K562 (cell line): ENCODE measurements at regions not wholly inside any gene's neighbourhood (a gene's known extent, or its start where the extent isn't known, plus 50 kb on each side); places are given as distances from the start of the nearest gene placed in this dataset.

Source experiments
- ATAC-seq: fragments of 200-7000 bp; cut with Tn5 transposase; 3 replicates; pipeline ENCODE4 v1.9.1; 2020; ENCODE audit warnings: moderate library complexity
- BruUV-seq: library from RNA; stranded (reverse); fragments of 400-500 nt; replicated peaks from 2 replicates; lab custom pipeline; 2021; lab: Mats Ljungman, UMichigan
- CTCF ChIA-PET: fragments of 300-600 bp; formaldehyde crosslinking; extraction: SDS; loops from one replicate; lab custom pipeline; 2021; ENCODE audit warnings: low intra/inter-chr PET ratio; lab: Yijun Ruan, JAX
- POLR2A ChIA-PET: fragments of 300-600, 350-650 bp; sonication (Branson Sonifier 250); formaldehyde crosslinking; extraction: SDS; loops from one replicate; lab custom pipeline; 2021; ENCODE audit warnings: antibody characterized with exemption, inconsistent platforms; lab: Yijun Ruan, JAX
- DNase-seq, 4 experiments: peaks; one replicate each; pipeline versions ENCODE4 v3.0.0 to v3.0.0-alpha.2; 2011 to 2018; ENCODE audit warnings: low spot score in 3 of 4, mixed read lengths in 3 of 4; ENCODE audit errors: extremely low read depth in 1 of 4
- FAIRE-seq: peaks from 2 replicates; lab custom pipeline; 2011; peaks lifted over from hg19 to GRCh38; lab: Jason Lieb, UNC
- H2AFZ ChIP-seq: 2 replicates; pipeline ENCODE4 v1.6.0; 2011; ENCODE audit warnings: low read depth, low read length, control low read depth, inconsistent platforms
- H3K27ac ChIP-seq: fragments of 200-600 bp; 3 replicates; pipeline ENCODE4 v1.8.0; 2011; ENCODE audit warnings: low read depth, mild to moderate bottlenecking, control low read depth, inconsistent platforms, low read length, moderate library complexity, mixed read lengths; ENCODE audit errors: extremely low read depth
- H3K27me3 ChIP-seq, 2 experiments: fragments of 300-600 bp in 1 of 2; 2 replicates in 1 of 2; 3 replicates in 1 of 2; pipeline versions ENCODE4 v1.6.0 to v1.8.0; 2011; ENCODE audit warnings: inconsistent platforms in 2 of 2, low read length in 2 of 2, mild to moderate bottlenecking in 1 of 2, mixed read lengths in 1 of 2, moderate library complexity in 1 of 2; ENCODE audit not compliant: control insufficient read depth in 2 of 2, insufficient read depth in 2 of 2
- H3K36me3 ChIP-seq: fragments of 300-600 bp; 3 replicates; pipeline ENCODE4 v1.8.0; 2011; ENCODE audit warnings: mild to moderate bottlenecking, low read length, inconsistent platforms; ENCODE audit not compliant: control insufficient read depth, insufficient read depth
- H3K4me1 ChIP-seq, 2 experiments: fragments of 200-600 bp in 1 of 2; replicated peaks in 1 of 2; 2 replicates in 1 of 2; 3 replicates in 1 of 2; pipeline versions ENCODE4 v1.5.1 to v1.8.0; 2011; ENCODE audit warnings: inconsistent platforms in 2 of 2, low read length in 2 of 2, mild to moderate bottlenecking in 1 of 2, mixed read lengths in 1 of 2, moderate library complexity in 1 of 2; ENCODE audit not compliant: control insufficient read depth in 2 of 2, insufficient read depth in 2 of 2
- H3K4me2 ChIP-seq: 2 replicates; pipeline ENCODE4 v1.6.1; 2011; ENCODE audit warnings: low read length, control low read depth, inconsistent platforms, mixed read lengths; ENCODE audit not compliant: insufficient read depth
- H3K4me3 ChIP-seq: fragments of 200-600 bp; sonication (generic), shearing (Covaris generic); 2 replicates; pipeline ENCODE4 v1.5.1; 2016; ENCODE audit warnings: control low read depth, inconsistent platforms
- H3K79me2 ChIP-seq: fragments of 200-600 bp; 3 replicates; pipeline ENCODE4 v1.8.0; 2011; ENCODE audit warnings: low read length, inconsistent platforms; ENCODE audit not compliant: control insufficient read depth, insufficient read depth
- H3K9ac ChIP-seq, 2 experiments: 2 replicates each; pipeline versions ENCODE4 v1.6.0 to v1.6.1; 2011; ENCODE audit warnings: low read depth in 2 of 2, low read length in 2 of 2, control low read depth in 1 of 2, inconsistent platforms in 1 of 2, mild to moderate bottlenecking in 1 of 2, mixed read lengths in 1 of 2; ENCODE audit not compliant: insufficient read depth in 1 of 2
- H3K9me1 ChIP-seq: one replicate; pipeline ENCODE4 v1.6.0; 2011; ENCODE audit warnings: inconsistent platforms, mild to moderate bottlenecking, low read length, moderate library complexity; ENCODE audit not compliant: control insufficient read depth, insufficient read depth
- H3K9me3 ChIP-seq: replicated peaks from 2 replicates; pipeline ENCODE4 v1.5.1; 2011; ENCODE audit warnings: low read depth, low read length, inconsistent platforms; ENCODE audit not compliant: control insufficient read depth, insufficient read depth
- H4K20me1 ChIP-seq: replicated peaks from 2 replicates; pipeline ENCODE4 v1.6.1; 2011; ENCODE audit warnings: low read length, inconsistent platforms, mixed read lengths; ENCODE audit not compliant: control insufficient read depth, insufficient read depth
- CHD4 ChIP-seq: fragments of 200-600 bp; sonication (generic); IDR thresholded peaks from 3 replicates; pipeline ENCODE4 v1.6.1; 2012; ENCODE audit warnings: low read depth, mild to moderate bottlenecking, mixed read lengths, low read length, inconsistent platforms; ENCODE audit not compliant: insufficient read depth, insufficient replicate concordance, poor library complexity, severe bottlenecking
- NRF1 ChIP-seq, 2 experiments: fragments of 450-650 bp; IDR thresholded peaks in 1 of 2; conservative IDR thresholded peaks in 1 of 2; 2 replicates each; pipeline ENCODE4 v1.6.1; 2014; ENCODE audit warnings: mild to moderate bottlenecking in 2 of 2
- POLR2B ChIP-seq: fragments of 450-650 bp; IDR thresholded peaks from 2 replicates; pipeline ENCODE4 v1.6.1; 2018; ENCODE audit warnings: low read depth; ENCODE audit not compliant: partially characterized antibody
- REST ChIP-seq, 2 experiments: fragments of 450-650 bp; formaldehyde crosslinking in 1 of 2; IDR thresholded peaks; 2 replicates each; pipeline versions ENCODE4 v1.4.0 to v1.6.1; 2014 to 2020; ENCODE audit warnings: mild to moderate bottlenecking in 2 of 2, borderline replicate concordance in 1 of 2, low read depth in 1 of 2
- USF1 ChIP-seq: sonication (generic); formaldehyde crosslinking; IDR thresholded peaks from 2 replicates; pipeline ENCODE4 v1.9.0; 2022; ENCODE audit warnings: mild to moderate bottlenecking, missing genetic modification reagents
- WHSC1 ChIP-seq: IDR thresholded peaks from one replicate; pipeline ENCODE4 v1.6.1; 2012; ENCODE audit warnings: low read length, control low read depth, inconsistent platforms
- ZBTB49 ChIP-seq: sonication (generic); formaldehyde crosslinking; IDR thresholded peaks from 2 replicates; pipeline ENCODE4 v1.8.0; 2022; ENCODE audit warnings: missing genetic modification reagents, mild to moderate bottlenecking, borderline replicate concordance
- ZNF124 ChIP-seq: sonication (generic); formaldehyde crosslinking; IDR thresholded peaks from 2 replicates; pipeline ENCODE4 v1.8.1; 2022; ENCODE audit warnings: missing genetic modification reagents
- WGBS: fragments of 100-300 bp; shearing (Covaris generic); methylation state at CpG from one replicate; pipeline ENCODE4 v1.1.6; 2016; ENCODE audit warnings: low coverage, mixed read lengths; ENCODE audit not compliant: insufficient coverage; ENCODE audit errors: missing lambda C conversion rate; 5-methylcytosine and 5-hydroxymethylcytosine counted together
- in situ Hi-C: fragments of 300-500 bp; cut with MboI; formaldehyde crosslinking; loops from 4 replicates; pipeline ENCODE4 v1.15.0; 2018; ENCODE audit warnings: inconsistent platforms, mixed read lengths
- intact Hi-C: fragments of 100-400 bp; cut with micrococcal nuclease; formaldehyde crosslinking; loops from 2 replicates; pipeline ENCODE4 v1.14.2; 2022

GRCh38 chrX:3451571-3451970, 105.1 kb upstream of the MXRA5 start (continued):
- no peak for TF ChIP-seq ZBTB49 (CRISPR knock-in tag)
- no peak for TF ChIP-seq ZNF124
- TF ChIP-seq POLR2B, result no peak

- WGBS, result 0% methylated on average over 3 of the region's 3 CpGs
- BruUV-seq, result no TSS peak
- no peak for FAIRE-seq
- TF ChIP-seq USF1, result no peak
- TF ChIP-seq WHSC1, result no peak
- TF ChIP-seq NRF1 (conservative IDR thresholded peaks at IDR 0.05 in 1 of 2, IDR thresholded peaks at IDR 0.05 in 1 of 2), result no peak
- no peak for TF ChIP-seq REST (IDR thresholded peaks at IDR 0.05; ENCODE audit: borderline replicate concordance)
- TF ChIP-seq REST (CRISPR knock-in tag; IDR thresholded peaks at IDR 0.05; ENCODE audit: low read depth), result no peak
- no peak for TF ChIP-seq CHD4
These were observed 104.6 kb upstream of the MXRA5 start for GRCh38 chrX:3450881-3451570.

More at GRCh38 chrX:3450881-3451570, 104.6 kb upstream of the MXRA5 start:
- no peak for ATAC-seq
- no peaks in the 10 kb centered on the region for H3K36me3 ChIP-seq
- no peaks in the 10 kb centered on the region for H3K4me1 ChIP-seq
- no peaks in the 10 kb centered on the region for H3K27me3 ChIP-seq
- no peak overlapping the region for H2AFZ ChIP-seq
- no peak overlapping the region for H3K4me3 ChIP-seq
- intact Hi-C loops, result no loop called here
- ChIA-PET CTCF (no interaction called here), POLR2A (no interaction called here)
- DNase-seq, result no peak
- H3K9me3 ChIP-seq, result no peaks in the 10 kb centered on the region
- H3K4me2 ChIP-seq, result no peak overlapping the region
- H3K9ac ChIP-seq, result no peak overlapping the region
- no peaks in the 10 kb centered on the region for H3K9me1 ChIP-seq
- no peak overlapping the region for H3K27ac ChIP-seq
- no peaks in the 10 kb centered on the region for H4K20me1 ChIP-seq
- in situ Hi-C loops, result no loop called here
- no peaks in the 10 kb centered on the region for H3K79me2 ChIP-seq
